LNCAP (cell line): ENCODE measurements at regions not wholly inside any gene's neighbourhood (a gene's known extent, or its start where the extent isn't known, plus 50 kb on each side); places are given as distances from the start of the nearest gene placed in this dataset.

Experiments
- TF ChIP-seq, protein P1 (sequence below): fragments of 450-650 bp; IDR thresholded peaks from 2 replicates; pipeline ENCODE4 v1.5.1; 2017; ENCODE audit warnings: mild to moderate bottlenecking

DNA sequence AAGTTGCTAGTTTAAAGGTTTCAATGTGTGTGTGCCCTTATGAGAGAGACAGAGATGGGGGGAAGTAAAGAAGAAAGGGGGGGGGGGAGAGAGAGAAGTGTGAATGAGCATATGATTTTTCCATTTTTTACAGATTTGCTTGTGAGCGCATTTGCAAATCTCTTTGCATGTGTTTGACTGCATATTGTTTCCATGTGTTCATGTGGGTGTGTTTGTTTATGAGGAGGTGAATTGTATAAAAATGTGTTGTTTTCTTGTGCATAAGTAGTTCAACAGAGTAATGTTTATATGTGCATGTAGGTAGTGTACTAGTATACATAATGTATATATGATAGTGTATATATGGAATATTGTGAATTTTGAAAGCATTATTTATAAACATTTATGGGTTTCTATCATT, 205.9 kb upstream of the SPAG17 start:
- TF ChIP-seq, protein P1, sequence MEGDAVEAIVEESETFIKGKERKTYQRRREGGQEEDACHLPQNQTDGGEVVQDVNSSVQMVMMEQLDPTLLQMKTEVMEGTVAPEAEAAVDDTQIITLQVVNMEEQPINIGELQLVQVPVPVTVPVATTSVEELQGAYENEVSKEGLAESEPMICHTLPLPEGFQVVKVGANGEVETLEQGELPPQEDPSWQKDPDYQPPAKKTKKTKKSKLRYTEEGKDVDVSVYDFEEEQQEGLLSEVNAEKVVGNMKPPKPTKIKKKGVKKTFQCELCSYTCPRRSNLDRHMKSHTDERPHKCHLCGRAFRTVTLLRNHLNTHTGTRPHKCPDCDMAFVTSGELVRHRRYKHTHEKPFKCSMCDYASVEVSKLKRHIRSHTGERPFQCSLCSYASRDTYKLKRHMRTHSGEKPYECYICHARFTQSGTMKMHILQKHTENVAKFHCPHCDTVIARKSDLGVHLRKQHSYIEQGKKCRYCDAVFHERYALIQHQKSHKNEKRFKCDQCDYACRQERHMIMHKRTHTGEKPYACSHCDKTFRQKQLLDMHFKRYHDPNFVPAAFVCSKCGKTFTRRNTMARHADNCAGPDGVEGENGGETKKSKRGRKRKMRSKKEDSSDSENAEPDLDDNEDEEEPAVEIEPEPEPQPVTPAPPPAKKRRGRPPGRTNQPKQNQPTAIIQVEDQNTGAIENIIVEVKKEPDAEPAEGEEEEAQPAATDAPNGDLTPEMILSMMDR = no peak

DNA sequence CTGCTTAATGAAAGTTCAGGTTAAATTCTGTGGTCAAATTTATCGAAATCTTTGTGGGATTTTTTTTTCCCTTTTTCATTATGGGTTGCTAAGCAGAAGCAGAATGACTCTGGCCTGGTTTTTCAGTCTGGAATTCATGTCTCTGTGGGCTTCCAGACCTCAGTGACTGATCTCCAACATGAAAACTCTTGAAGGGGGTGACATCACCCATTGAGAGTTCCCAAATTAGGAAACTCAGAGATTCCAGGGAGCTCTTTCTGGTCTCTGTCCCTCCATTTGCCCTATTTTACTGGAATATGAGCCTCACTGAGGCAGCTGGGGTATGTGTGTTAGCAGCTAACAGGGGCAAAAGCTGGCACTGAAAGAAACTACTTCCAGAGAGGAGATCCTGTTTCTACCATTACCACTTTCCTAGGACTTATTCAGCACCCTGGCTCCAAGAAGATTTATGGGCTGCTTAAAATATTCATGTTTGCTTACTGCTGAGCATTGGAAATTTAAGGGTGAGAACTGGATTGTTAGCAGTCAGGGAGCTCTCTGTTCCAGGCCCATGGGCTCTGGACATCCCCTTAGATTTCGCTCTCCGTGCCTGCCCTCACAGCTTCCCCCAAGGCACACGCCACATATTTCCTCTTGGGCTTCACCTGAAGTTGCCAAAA, 203.4 kb upstream of the SPAG17 start:
- TF ChIP-seq, protein P1 = no peak

DNA sequence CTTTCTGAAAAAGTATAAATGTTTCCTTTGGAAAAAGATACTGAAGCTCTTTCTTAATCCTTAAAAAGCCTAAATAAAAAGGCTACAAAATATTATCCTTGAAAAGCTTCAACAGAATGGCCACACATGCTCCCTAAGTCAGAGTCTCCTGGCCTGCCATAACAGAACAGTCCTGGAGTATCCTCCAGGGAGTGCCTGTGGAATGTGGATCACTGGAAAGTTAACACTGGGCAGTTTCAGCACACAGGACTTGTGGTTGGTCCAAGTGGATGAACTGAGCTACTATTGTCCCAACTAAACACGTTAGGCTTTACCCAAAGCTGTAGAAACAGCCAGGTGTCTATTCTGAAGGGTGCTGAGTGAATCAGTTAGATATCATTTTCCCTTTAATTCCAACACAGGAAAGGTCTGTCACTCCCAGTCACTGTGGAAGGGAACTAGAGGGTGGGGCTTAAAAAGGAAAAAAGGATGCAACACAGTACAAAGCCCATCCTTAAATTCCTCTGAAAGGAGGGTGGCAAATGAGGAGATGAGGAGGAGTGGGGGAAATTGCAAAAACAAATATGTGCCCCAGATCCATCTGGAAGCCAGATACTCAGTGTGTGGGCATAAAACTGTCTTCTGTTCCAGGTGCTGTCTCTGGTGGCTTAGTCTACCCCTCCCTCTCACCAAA, 196.3 kb upstream of the SPAG17 start:
- TF ChIP-seq, protein P1 = no peak

DNA sequence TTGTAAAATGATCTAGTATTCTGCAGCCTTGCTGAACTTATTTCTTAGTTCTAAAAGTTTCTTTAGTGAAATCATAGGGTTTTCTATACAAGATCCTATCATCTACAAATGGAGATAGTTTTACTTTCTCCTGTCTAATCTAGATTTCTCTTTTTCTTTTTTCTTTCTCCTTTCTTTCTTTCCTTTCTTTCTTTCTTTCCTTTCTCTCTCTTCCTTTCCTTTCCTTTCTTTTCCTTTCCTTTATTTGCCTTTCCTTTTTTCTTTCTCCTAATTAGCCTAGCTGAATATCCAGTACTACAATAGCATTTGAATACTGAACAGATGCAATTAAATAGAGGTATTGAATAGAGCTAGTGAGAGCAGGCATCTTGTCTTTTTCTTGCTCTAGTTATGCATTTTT, 186.6 kb upstream of the SPAG17 start:
- TF ChIP-seq, protein P1 = no peak

DNA sequence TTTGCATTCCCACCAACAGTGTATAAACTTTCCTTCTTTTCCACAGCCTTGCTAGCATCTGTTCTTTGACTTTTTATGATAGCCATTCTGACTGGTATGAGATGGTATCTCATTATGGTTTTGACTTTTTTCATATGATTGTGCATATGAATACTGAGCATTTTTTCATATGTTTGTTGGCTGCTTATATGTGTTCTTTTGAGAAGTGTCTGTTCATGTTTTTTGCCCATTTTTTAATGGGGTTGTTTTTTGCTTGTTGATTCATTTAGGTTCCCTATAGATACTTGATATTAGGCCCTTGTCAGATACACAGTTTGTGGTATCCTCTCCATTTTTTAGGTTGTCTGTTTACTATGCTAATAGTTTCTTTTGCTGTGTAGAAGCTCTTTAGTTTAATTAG, 185.8 kb upstream of the SPAG17 start:
- TF ChIP-seq, protein P1 = no peak

DNA sequence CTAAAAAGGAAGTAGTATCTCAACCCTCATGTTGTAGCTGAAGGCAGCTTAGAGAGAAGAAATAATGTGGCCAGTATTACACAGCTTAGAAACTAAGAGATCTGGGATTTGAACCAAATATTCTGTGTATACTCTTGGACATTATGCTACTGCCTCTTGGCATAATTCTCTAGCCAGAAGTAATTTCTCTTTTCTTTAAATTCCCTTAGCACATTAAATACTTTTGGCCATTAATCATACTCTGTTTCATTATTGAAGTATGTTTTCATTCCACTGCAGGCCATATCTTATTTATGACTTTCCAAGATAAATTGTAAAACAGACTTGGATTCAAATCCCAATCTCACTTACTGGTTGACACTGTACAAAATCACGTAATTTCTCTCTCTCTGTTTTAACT, 181.3 kb upstream of the SPAG17 start:
- TF ChIP-seq, protein P1 = no peak

DNA sequence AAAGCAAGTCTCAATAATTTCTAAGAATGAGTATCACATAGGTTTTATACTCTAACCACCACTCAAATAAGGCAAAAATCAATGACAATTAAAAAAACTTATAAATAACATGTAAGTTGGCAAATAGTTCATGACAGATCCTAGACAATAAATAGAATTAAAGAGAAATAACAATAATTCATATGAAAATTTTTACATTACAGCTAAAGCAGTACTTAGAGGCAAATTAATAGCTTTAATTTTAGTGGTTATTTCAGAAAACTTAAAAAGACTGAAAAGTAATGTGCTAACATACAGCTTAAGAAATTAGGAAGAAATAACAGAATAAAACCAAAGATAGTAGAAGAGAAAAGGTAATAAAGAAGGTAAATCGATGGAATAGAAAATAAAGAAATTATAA, 179.9 kb upstream of the SPAG17 start:
- TF ChIP-seq, protein P1 = no peak
